HG03565 (cell line): ENCODE measurements at regions not wholly inside any gene's neighbourhood (a gene's known extent, or its start where the extent isn't known, plus 50 kb on each side); places are given as distances from the start of the nearest gene placed in this dataset.

Experiments used
- ATAC-seq: cut with Tn5 transposase; IDR thresholded peaks from one replicate; pipeline ENCODE4 v1.9.1; 2021; ENCODE audit warnings: mild to moderate bottlenecking, moderate library complexity; ENCODE audit not compliant: unreplicated experiment

DNA sequence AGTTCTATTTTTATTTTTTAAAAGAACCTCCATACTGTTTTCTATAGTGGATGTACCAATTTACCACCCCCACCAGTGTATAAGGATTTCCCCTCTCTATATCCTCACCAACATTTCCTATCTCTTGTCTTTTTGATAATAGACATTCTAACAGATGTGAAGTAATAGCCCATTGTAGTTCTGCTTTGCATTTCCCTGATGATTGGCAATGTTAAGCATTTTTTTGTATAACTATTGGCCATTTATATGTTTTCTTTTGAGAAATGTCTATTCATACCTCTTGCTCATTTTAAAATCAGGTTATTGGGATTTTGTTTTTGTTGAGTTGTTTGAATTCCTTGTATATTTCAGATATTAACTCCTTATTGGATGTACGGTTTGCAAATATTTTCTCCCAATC is 251.1 kb upstream of the HTR2C start:
- no peak for ATAC-seq

DNA sequence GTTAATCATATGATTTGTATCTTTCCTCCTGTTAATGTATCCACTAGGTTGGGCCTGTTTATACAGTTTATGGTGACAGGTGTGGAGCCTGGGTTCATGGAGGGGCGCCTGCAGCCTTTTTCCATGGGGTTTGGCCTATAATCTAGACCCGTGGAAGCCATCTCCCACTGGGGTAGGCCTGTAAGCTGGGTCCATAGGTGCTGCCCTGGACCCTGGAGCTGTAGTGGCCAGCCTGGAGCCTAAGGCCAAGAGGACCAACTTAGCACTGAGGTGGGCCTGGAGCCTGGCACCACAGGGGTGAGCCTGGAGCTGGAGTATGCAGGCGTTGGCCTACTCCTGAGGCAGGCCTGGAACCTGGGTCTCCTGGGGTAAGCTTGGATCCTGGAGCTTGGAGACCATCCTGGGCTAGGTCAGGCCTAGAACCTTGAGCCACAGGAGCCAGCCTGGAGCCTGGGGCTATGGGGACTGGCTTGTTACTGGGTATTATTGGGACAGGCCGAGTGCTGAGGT is 249.4 kb upstream of the HTR2C start:
- ATAC-seq, result no peak

- no peak for ATAC-seq
These were observed 245.0 kb upstream of the HTR2C start for GRCh38 chrX:114338870-114339269.

DNA sequence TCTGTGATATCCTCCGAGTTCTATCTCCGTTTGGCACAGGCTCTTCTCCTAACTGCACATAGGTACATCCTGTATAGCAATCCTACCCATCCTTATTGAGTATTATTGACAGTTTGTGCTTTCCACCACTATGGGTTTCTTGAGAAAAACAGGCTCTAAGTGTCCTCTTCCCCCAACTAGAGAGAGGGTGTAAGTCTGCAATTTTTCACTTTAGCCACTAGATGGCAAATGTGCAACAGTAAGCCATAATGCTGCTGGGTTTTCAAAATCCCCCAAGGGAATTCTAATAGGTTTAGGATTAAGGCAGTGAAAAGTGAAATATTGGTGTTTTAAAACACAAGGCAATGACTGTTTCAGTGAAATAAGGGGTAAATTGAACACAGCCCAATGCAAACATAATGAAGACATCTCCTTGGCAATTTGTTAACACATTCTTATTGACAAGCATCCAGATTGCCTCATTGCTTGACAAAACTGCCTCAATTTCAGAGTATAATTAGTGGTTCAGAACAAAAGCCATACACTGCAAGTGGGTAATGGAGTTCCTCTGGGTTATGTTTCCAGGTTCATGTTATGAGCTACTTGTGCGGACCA is 239.0 kb upstream of the HTR2C start:
- peak; percentile 94 for ATAC-seq

GRCh38 chrX:114361076-114361725 is 222.7 kb upstream of the HTR2C start:
- no peak for ATAC-seq

GRCh38 chrX:114363346-114363745 is 220.5 kb upstream of the HTR2C start:
- no peak for ATAC-seq

DNA sequence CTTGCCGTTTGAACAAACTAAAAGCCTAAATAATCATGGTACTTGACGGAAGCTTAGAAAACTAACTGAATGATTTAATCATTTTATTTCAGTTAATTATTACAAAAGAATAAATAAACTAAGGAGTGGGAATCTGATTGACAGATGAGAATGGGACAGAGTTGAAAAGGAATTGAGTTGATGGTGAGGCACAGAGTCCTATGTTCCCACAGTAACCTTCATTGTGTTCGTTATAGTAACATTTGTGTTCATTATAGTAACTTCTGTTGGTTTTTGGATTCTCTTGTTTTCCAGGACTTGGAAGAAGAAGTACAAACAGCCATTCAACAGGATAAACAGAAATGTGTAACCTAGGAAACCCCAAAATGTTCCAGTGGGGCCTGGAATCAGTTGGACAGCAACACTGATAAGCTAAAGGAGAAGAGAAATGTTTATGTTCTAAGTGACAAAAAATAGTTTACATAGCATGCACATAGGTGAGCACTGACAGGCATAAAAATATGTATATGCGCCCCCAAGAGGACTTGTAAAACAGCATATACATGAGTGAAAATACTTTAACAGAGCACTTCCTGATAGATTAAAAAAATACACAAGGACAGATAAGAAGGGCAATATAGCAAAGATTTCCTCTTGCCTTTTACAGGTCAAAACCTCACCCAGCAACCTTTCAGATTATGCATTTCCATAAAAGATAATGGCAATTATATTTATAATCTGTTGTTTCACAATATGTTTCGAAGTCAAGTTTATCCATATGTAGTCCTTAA is 218.6 kb upstream of the HTR2C start:
- ATAC-seq, result no peak

DNA sequence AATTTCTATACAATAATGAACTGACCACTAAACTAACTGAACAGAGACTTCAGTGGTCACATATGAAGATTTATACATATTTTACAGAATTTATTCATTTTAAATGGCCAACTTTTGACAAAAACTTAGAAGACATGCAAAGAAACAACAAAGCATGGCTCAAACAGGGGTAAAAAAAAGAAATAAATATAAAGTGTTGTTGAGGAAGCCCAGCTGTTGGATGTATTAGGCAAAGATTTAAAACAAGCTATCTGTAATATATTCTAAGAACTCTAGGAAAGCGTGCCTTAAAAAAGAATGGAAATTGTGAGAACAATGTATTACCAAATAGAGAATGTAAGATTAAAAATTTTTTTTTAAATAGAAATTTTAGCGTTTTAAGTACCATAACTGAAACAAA is 210.9 kb upstream of the HTR2C start:
- ATAC-seq, result no peak

- no peak for ATAC-seq
These were observed 193.6 kb upstream of the HTR2C start for GRCh38 chrX:114390251-114390796.
